Kidney glomerular epithelial cell (primary cell): ENCODE measurements at regions not wholly inside any gene's neighbourhood (a gene's known extent, or its start where the extent isn't known, plus 50 kb on each side); places are given as distances from the start of the nearest gene placed in this dataset.
A peak's percentile ranks its signal among the peaks of the same experiment; 100 is the strongest.

ENCODE experiments used
- DNase-seq: peaks from one replicate; lab custom pipeline; 2025; lab: John Stamatoyannopoulos, UW

- DNase-seq = no peak
These were observed 110.2 kb upstream of the FOXQ1 start for GRCh38 chr6:1201547-1202200.

- no peak for DNase-seq
These were observed 111.3 kb upstream of the FOXQ1 start for GRCh38 chr6:1200409-1201101.

GRCh38 chr6:1200081-1200408 is 111.9 kb upstream of the FOXQ1 start:
- DNase-seq = no peak

- DNase-seq = no peak
These were observed 114.6 kb upstream of the FOXQ1 start for GRCh38 chr6:1197309-1197708.

GRCh38 chr6:1191141-1191630 is 120.7 kb upstream of the FOXQ1 start:
- DNase-seq = no peak

- peak; percentile 98 for DNase-seq
These were observed 121.5 kb upstream of the FOXQ1 start for GRCh38 chr6:1190366-1190765.

GRCh38 chr6:1188199-1188598 is 123.7 kb upstream of the FOXQ1 start:
- no peak for DNase-seq

GRCh38 chr6:1187293-1188131 is 124.4 kb upstream of the FOXQ1 start:
- no peak for DNase-seq

GRCh38 chr6:1184318-1184717 is 127.6 kb upstream of the FOXQ1 start:
- DNase-seq = no peak

- no peak for DNase-seq
These were observed 129.0 kb upstream of the FOXQ1 start for GRCh38 chr6:1182722-1183521.

- no peak for DNase-seq
These were observed 129.8 kb upstream of the FOXQ1 start for GRCh38 chr6:1181939-1182605.

- DNase-seq = no peak
These were observed 132.1 kb upstream of the FOXQ1 start for GRCh38 chr6:1179571-1180459.

- no peak for DNase-seq
These were observed 133.3 kb upstream of the FOXQ1 start for GRCh38 chr6:1178590-1178989.

- DNase-seq = no peak
These were observed 135.3 kb upstream of the FOXQ1 start for GRCh38 chr6:1176567-1176966.

GRCh38 chr6:1175877-1176276 is 136.0 kb upstream of the FOXQ1 start:
- no peak for DNase-seq

GRCh38 chr6:1170794-1171193 is 141.1 kb upstream of the FOXQ1 start:
- no peak for DNase-seq

GRCh38 chr6:1164600-1164999 is 147.3 kb upstream of the FOXQ1 start:
- DNase-seq = peak; percentile 39

GRCh38 chr6:1163501-1163900 is 148.4 kb upstream of the FOXQ1 start:
- DNase-seq = no peak

- DNase-seq = no peak
These were observed 149.3 kb upstream of the FOXQ1 start for GRCh38 chr6:1162367-1163275.
